LoVo (cell line): ENCODE measurements at regions not wholly inside any gene's neighbourhood (a gene's known extent, or its start where the extent isn't known, plus 50 kb on each side); places are given as distances from the start of the nearest gene placed in this dataset.
"Not testable (repeated sequence)": the region's sequence is repeated elsewhere in the genome, so short reads cannot be mapped to it uniquely, and the experiment has no call there.

Experiments
- DNase-seq: peaks from one replicate; pipeline ENCODE4 v3.0.0-alpha.2; 2016; ENCODE audit warnings: low spot score

GRCh38 chr10:52368725-52369124 lies 54.6 kb downstream of the DKK1 start:
- no peak for DNase-seq

- DNase-seq = not testable (repeated sequence)
Observed at GRCh38 chr10:52374207-52374606, 60.1 kb downstream of the DKK1 start.

GRCh38 chr10:52376694-52377354 lies 62.7 kb downstream of the DKK1 start:
- no peak for DNase-seq

- no peak for DNase-seq
Observed at GRCh38 chr10:52378124-52378523, 64.0 kb downstream of the DKK1 start.

GRCh38 chr10:52379287-52379686 lies 65.2 kb downstream of the DKK1 start:
- peak; percentile 18 for DNase-seq

GRCh38 chr10:52383088-52383487 lies 69.0 kb downstream of the DKK1 start:
- no peak for DNase-seq

- DNase-seq = peak; percentile 30
Observed at GRCh38 chr10:52387744-52388143, 73.7 kb downstream of the DKK1 start.

- no peak for DNase-seq
Observed at GRCh38 chr10:52390388-52390787, 76.3 kb downstream of the DKK1 start.

GRCh38 chr10:52391927-52392602 lies 78.0 kb downstream of the DKK1 start:
- no peak for DNase-seq

GRCh38 chr10:52394246-52394645 lies 80.2 kb downstream of the DKK1 start:
- no peak for DNase-seq

GRCh38 chr10:52400562-52400961 lies 86.5 kb downstream of the DKK1 start:
- no peak for DNase-seq

GRCh38 chr10:52403801-52404200 lies 89.7 kb downstream of the DKK1 start:
- DNase-seq = not testable (repeated sequence)

GRCh38 chr10:52409195-52409594 lies 95.1 kb downstream of the DKK1 start:
- no peak for DNase-seq

GRCh38 chr10:52409928-52410327 lies 95.8 kb downstream of the DKK1 start:
- no peak for DNase-seq

- no peak for DNase-seq
Observed at GRCh38 chr10:52410916-52411315, 96.8 kb downstream of the DKK1 start.

GRCh38 chr10:52419281-52419680 lies 105.2 kb downstream of the DKK1 start:
- DNase-seq = no peak

- DNase-seq = peak; percentile 24
Observed at GRCh38 chr10:52420656-52421055, 106.6 kb downstream of the DKK1 start.

- DNase-seq = no peak
Observed at GRCh38 chr10:52423369-52423768, 109.3 kb downstream of the DKK1 start.

- peak; percentile 12 for DNase-seq
Observed at GRCh38 chr10:52424341-52424740, 110.3 kb downstream of the DKK1 start.

GRCh38 chr10:52434734-52435133 lies 120.7 kb downstream of the DKK1 start:
- DNase-seq = no peak

GRCh38 chr10:52436664-52437063 lies 122.6 kb downstream of the DKK1 start:
- no peak for DNase-seq

GRCh38 chr10:52437205-52437646 lies 123.1 kb downstream of the DKK1 start:
- no peak for DNase-seq

- no peak for DNase-seq
Observed at GRCh38 chr10:52438119-52438518, 124.0 kb downstream of the DKK1 start.
